Nephron progenitor cell (in vitro differentiated cells): ENCODE measurements at regions not wholly inside any gene's neighbourhood (a gene's known extent, or its start where the extent isn't known, plus 50 kb on each side); places are given as distances from the start of the nearest gene placed in this dataset.

Experiments used
- DNase-seq: peaks from one replicate; pipeline ENCODE4 v3.0.0; 2021
- H3K27ac Mint-ChIP-seq: 2 replicates; pipeline ENCODE4 v1.8.0; 2021; ENCODE audit warnings: mild to moderate bottlenecking, moderate library complexity, mixed read lengths
- H3K27me3 Mint-ChIP-seq: 2 replicates; pipeline ENCODE4 v1.8.0; 2021; ENCODE audit warnings: mild to moderate bottlenecking, low read depth, mixed read lengths; ENCODE audit not compliant: poor library complexity
- H3K36me3 Mint-ChIP-seq: 2 replicates; pipeline ENCODE4 v1.8.0; 2021; ENCODE audit warnings: low read depth, mixed read lengths
- H3K4me1 Mint-ChIP-seq: 2 replicates; pipeline ENCODE4 v1.8.0; 2021; ENCODE audit warnings: mixed read lengths
- H3K4me3 Mint-ChIP-seq: 2 replicates; pipeline ENCODE4 v1.8.0; 2021; ENCODE audit warnings: mild to moderate bottlenecking, moderate library complexity, mixed read lengths
- H3K9me3 Mint-ChIP-seq: 2 replicates; pipeline ENCODE4 v1.8.0; 2021; ENCODE audit warnings: mild to moderate bottlenecking, moderate library complexity, mixed read lengths
- CTCF ChIP-seq: fragments of 200-600 bp; sonication (generic); IDR thresholded peaks from 2 replicates; pipeline ENCODE4 v1.5.0; 2021; ENCODE audit warnings: antibody characterized with exemption

GRCh38 chr2:168359082-168359481, 97.0 kb upstream of the CERS6 start:
- no peak overlapping the region for H3K4me3 Mint-ChIP-seq
- no peaks in the 10 kb centered on the region for H3K36me3 Mint-ChIP-seq
- no peaks in the 10 kb centered on the region for H3K27me3 Mint-ChIP-seq
- DNase-seq: no peak
- H3K4me1 Mint-ChIP-seq: no peaks in the 10 kb centered on the region
- peaks cover 5% of the 10 kb centered on the region for H3K9me3 Mint-ChIP-seq
- no peak for TF ChIP-seq CTCF
- no peak overlapping the region for H3K27ac Mint-ChIP-seq

- Mint-ChIP-seq H3K27me3 (no peaks in the 10 kb centered on the region), H3K4me3 (no peak overlapping the region), H3K27ac (no peak overlapping the region), H3K36me3 (no peaks in the 10 kb centered on the region), H3K4me1 (no peaks in the 10 kb centered on the region), H3K9me3 (no peaks in the 10 kb centered on the region)
- no peak for TF ChIP-seq CTCF
- DNase-seq: no peak
Measured at GRCh38 chr2:168363347-168364092, 92.6 kb upstream of the CERS6 start.

- H3K27ac Mint-ChIP-seq: no peak overlapping the region
- H3K4me1 Mint-ChIP-seq: no peaks in the 10 kb centered on the region
- no peaks in the 10 kb centered on the region for H3K9me3 Mint-ChIP-seq
- H3K4me3 Mint-ChIP-seq: no peak overlapping the region
- no peak for DNase-seq
- H3K27me3 Mint-ChIP-seq: no peaks in the 10 kb centered on the region
- H3K36me3 Mint-ChIP-seq: no peaks in the 10 kb centered on the region
- no peak for TF ChIP-seq CTCF
Measured at GRCh38 chr2:168365094-168365621, 90.9 kb upstream of the CERS6 start.

GRCh38 chr2:168369031-168369430, 87.0 kb upstream of the CERS6 start:
- no peak for TF ChIP-seq CTCF
- no peak overlapping the region for H3K27ac Mint-ChIP-seq
- H3K4me3 Mint-ChIP-seq: no peak overlapping the region
- H3K27me3 Mint-ChIP-seq: no peaks in the 10 kb centered on the region
- H3K36me3 Mint-ChIP-seq: no peaks in the 10 kb centered on the region
- peaks cover 5% of the 10 kb centered on the region for H3K4me1 Mint-ChIP-seq
- H3K9me3 Mint-ChIP-seq: peaks cover 26% of the 10 kb centered on the region
- DNase-seq: no peak

GRCh38 chr2:168371273-168372019, 84.6 kb upstream of the CERS6 start:
- H3K27me3 Mint-ChIP-seq: peaks cover 2% of the 10 kb centered on the region
- peaks cover 42% of the 10 kb centered on the region for H3K9me3 Mint-ChIP-seq
- DNase-seq: no peak
- no peak overlapping the region for H3K27ac Mint-ChIP-seq
- peaks cover 5% of the 10 kb centered on the region for H3K4me1 Mint-ChIP-seq
- no peak overlapping the region for H3K4me3 Mint-ChIP-seq
- no peak for TF ChIP-seq CTCF
- no peaks in the 10 kb centered on the region for H3K36me3 Mint-ChIP-seq
